Uterus (tissue), 2 donors: ENCODE measurements at regions not wholly inside any gene's neighbourhood (a gene's known extent, or its start where the extent isn't known, plus 50 kb on each side); places are given as distances from the start of the nearest gene placed in this dataset.

Experiments used
- POLR2A ChIP-seq, 2 donors: fragments of 450-650 bp; IDR thresholded peaks; one replicate each; pipeline ENCODE4 v1.6.1; 2016; ENCODE audit warnings: antibody characterized with exemption in 2 of 2, mild to moderate bottlenecking in 1 of 2, moderate library complexity in 1 of 2
- TF ChIP-seq, protein P1 (sequence below), 4 experiments: fragments of 200-600 bp in 2 of 4; fragments of 450-650 bp in 2 of 4; sonication (generic) in 2 of 4; IDR thresholded peaks; one replicate each; pipeline ENCODE4 v1.5.1; 2016 to 2019; ENCODE audit warnings: antibody characterized with exemption in 4 of 4, mild to moderate bottlenecking in 2 of 4, moderate library complexity in 1 of 4

DNA sequence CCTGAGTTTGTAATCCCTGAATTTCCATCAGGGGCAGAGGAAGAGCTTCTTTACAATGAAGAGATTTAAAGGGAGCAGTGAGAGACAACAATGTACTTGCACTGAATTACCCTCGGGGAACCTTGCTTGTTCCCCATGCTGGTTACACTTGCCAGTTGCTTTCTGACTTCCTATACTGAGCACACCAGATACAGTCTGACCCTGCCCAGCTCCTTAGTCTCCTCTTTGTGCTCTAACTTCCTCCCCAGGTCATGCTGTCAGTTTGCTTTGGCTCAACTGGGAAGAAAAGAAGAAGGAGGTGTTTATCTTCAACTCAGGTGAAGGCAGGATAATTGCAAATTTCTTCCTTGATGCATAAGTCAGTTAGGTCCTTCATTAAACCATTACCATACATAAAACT, 658.4 kb downstream of the NYAP2 start:
- TF ChIP-seq POLR2A (IDR thresholded peaks at IDR 0.05) = no peak
- TF ChIP-seq, protein P1, sequence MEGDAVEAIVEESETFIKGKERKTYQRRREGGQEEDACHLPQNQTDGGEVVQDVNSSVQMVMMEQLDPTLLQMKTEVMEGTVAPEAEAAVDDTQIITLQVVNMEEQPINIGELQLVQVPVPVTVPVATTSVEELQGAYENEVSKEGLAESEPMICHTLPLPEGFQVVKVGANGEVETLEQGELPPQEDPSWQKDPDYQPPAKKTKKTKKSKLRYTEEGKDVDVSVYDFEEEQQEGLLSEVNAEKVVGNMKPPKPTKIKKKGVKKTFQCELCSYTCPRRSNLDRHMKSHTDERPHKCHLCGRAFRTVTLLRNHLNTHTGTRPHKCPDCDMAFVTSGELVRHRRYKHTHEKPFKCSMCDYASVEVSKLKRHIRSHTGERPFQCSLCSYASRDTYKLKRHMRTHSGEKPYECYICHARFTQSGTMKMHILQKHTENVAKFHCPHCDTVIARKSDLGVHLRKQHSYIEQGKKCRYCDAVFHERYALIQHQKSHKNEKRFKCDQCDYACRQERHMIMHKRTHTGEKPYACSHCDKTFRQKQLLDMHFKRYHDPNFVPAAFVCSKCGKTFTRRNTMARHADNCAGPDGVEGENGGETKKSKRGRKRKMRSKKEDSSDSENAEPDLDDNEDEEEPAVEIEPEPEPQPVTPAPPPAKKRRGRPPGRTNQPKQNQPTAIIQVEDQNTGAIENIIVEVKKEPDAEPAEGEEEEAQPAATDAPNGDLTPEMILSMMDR (IDR thresholded peaks at IDR 0.05) = no peak
